GM19455 (cell line): ENCODE measurements at regions not wholly inside any gene's neighbourhood (a gene's known extent, or its start where the extent isn't known, plus 50 kb on each side); places are given as distances from the start of the nearest gene placed in this dataset.

ENCODE experiments used
- ATAC-seq: cut with Tn5 transposase; IDR thresholded peaks from one replicate; pipeline ENCODE4 v1.9.1; 2021; ENCODE audit not compliant: unreplicated experiment

GRCh38 chr10:69684020-69684980, 54.3 kb downstream of the FAM241B start:
- no peak for ATAC-seq

- no peak for ATAC-seq
These were observed 54.9 kb downstream of the FAM241B start for GRCh38 chr10:69684981-69685353.

- ATAC-seq = no peak
These were observed 55.4 kb downstream of the FAM241B start for GRCh38 chr10:69685426-69685801.

GRCh38 chr10:69685802-69686585, 55.9 kb downstream of the FAM241B start:
- no peak for ATAC-seq

- ATAC-seq = no peak
These were observed 56.8 kb downstream of the FAM241B start for GRCh38 chr10:69686866-69687265.

DNA sequence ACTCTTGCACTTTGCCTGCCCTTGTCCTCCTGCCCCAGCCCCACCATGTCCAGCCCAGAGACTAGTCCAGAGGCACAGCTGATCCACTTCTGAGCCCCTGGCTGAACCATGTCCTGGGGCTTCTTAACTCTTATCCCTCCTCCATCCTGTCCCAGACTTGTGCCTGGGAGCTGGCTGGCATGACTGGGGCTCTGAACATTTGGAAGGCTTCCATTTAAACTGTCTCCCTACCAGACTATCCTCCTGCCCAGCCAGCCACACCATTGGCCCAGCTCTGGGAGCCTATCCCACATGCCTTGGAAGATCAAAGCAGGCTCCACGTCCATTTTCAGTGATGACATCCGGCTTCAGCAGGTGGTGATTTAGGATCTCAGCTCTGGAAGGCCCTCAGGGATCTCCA, 57.4 kb downstream of the FAM241B start:
- ATAC-seq = no peak

GRCh38 chr10:69692267-69692666, 62.2 kb downstream of the FAM241B start:
- no peak for ATAC-seq

GRCh38 chr10:69692891-69693290, 62.8 kb downstream of the FAM241B start:
- no peak for ATAC-seq

GRCh38 chr10:69693886-69694285, 63.8 kb downstream of the FAM241B start:
- ATAC-seq = no peak

DNA sequence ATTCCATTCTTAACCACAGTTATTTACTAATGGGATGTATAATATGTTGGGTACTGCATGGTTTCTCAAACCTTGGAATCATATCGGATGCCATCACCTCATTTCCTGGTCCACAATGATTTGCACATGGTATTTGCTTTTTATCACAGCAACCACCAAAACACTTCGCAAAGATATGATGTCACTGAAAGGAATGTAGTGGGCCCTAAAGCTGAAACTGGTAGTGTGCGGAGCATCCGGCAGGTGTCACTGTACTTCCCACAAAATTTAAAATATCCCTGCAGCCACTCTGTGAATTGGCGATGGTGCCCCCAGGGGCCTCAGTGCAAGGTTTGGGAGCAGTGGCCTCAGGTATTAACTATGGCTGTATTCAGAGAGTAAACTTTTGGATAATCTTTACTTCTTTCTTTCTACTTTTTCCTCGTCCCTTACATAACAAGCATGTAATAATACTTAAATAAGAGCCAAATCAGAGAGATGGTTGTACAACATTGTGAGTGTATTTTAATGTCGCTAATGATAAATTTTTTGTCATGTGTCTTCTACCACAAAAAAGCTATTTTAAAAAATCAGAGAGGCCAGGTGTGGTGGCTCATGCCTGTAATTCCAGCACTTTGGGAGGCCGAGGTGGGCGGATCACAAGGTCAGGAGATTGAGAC, 66.2 kb downstream of the FAM241B start:
- no peak for ATAC-seq

DNA sequence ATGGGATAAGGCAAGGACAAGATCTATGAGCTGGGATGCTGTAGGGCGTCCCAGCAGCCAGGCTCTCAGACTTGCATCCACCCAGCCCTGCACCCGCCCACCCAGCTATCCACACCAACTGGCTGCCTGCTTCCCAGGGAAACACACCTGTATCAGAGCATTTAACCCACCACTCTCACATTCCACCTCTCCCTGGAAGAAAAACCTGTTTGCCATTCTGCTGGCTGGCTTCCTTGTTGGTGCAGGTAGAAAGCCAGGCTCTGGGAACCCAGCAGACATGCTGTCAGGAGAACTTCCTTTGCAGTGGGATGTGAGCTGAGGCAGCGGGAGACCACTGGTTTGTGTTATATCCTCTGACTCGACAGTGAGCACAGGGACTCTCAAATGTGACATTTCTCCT, 67.0 kb downstream of the FAM241B start:
- ATAC-seq = no peak

DNA sequence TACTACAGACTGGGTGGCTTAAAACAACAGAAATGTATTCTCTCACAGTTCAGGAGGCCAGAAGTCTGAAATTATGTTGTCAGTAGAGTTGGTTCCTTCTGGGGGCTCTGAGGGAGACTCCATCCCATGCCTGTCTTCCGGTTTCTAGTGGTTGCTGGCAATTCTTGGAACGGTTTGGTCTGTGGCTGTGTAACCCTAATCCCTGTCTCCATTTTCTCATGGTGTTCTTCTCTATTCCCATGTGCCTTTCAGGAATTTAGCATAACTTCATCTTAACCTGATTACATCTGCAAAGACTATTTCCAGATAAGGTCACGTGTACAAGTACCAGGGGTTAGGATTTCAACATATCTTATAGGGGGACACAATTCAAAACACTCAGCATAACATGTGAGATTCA, 73.2 kb downstream of the FAM241B start:
- no peak for ATAC-seq

- no peak for ATAC-seq
These were observed 74.0 kb downstream of the FAM241B start for GRCh38 chr10:69703766-69704630.

GRCh38 chr10:69709366-69709941, 79.4 kb downstream of the FAM241B start:
- no peak for ATAC-seq

GRCh38 chr10:69710008-69710888, 80.2 kb downstream of the FAM241B start:
- ATAC-seq = no peak

GRCh38 chr10:69712342-69712741, 82.3 kb downstream of the FAM241B start:
- ATAC-seq = no peak

- ATAC-seq = no peak
These were observed 84.5 kb downstream of the FAM241B start for GRCh38 chr10:69714572-69714971.

DNA sequence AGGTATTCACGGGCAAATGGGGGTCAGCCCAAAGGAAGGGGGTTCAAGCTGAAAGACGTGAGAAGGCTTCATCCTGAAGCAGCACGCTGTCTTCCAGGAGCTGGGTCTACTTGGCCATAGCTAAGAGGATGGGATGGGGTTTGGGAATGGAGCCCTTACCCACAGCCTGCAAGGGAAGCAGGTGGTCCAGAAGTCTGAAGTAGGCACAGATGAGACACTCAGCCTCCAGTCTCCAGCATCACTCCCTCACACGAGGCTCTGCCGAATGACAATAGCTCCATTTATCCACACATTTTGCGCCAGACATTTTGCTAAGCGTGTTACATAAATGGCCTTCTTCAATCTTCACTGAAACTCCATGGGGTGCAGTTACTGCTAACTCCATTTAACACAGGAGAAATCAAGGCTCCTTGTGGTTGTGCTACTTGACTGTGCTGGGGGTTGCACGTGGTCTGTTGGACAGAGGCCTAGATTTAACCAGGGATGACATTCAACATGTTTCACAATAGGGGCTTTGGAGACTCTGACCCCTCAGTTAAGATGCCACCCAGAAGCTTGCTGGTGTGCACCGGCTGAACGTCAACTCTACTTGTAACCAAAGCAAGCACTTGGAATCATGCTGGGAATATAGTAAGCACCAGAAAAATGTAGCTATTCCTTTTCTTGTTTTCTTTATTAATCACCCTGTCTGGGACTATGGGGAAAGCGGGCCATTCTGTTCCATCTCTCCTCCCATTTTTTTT, 85.3 kb downstream of the FAM241B start:
- ATAC-seq = no peak
